Esophagus mucosa (tissue), 1 donor: ENCODE measurements at regions not wholly inside any gene's neighbourhood (a gene's known extent, or its start where the extent isn't known, plus 50 kb on each side); places are given as distances from the start of the nearest gene placed in this dataset.
A peak's percentile ranks its signal among the peaks of the same experiment; 100 is the strongest.

Source experiments
- ATAC-seq: fragments of 200-7000 bp; cut with Tn5 transposase; one replicate; pipeline ENCODE4 v1.9.1; 2020
- donor health status: DM: yes; HTN: yes; CAD: no.

DNA sequence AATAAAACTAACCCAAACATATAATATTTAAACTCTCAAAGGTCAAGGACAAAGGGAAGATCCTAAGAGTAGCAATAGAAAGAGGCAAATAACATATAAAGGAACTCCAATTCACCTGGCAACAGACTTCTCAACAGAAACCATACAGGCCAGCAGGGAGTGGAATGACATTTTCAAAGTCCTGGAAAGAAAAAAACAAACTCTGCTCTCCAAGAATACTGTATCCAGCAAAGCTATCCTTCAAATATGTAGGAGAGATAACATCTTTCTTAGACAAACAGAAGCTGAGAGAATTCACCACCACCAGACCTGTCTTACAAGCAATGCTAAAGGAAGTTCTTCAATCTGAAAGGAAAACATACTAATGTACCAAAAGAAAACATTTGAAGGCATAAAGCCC lies 51.5 kb upstream of the TMEM158 start:
- no peak for ATAC-seq

DNA sequence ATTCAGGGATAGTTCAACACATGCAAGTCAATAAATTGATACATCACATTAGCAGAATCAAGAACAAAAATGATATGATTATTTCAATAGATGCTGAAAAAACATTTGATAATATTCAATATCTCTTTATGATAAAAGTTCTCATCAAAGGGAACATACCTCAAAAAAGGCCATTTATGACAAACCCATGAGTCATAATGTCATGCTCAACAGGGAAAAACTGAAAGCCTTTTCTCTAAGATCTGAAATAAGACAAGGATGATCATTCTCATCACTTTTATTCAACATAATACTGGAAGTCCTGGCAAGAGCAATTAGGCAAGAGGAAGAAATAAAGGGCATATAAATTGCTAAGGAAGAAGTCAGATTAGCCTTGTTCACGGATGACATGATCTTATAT lies 54.1 kb upstream of the TMEM158 start:
- ATAC-seq, result no peak

DNA sequence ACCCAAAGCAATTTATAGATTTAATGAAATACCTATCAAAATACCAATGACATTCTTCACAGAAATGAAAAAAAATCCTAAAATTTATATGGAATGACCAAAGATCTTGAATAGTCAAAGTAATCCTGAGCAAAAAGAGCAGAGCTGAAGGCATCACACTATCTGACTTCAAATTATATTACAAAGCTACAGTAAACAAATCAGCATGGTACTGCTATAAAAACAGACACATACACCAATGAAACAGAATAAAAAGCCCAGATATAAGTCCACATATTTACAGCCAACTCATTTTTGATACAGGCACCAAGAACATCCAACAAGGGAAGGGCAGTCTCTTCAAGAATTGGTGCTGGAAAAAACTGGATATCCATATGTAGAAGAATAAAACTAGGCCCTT lies 54.9 kb upstream of the TMEM158 start:
- no peak for ATAC-seq

GRCh38 chr3:45283471-45283870 lies 57.4 kb upstream of the TMEM158 start:
- no peak for ATAC-seq

GRCh38 chr3:45297331-45297730 lies 71.2 kb upstream of the TMEM158 start:
- no peak for ATAC-seq

GRCh38 chr3:45302470-45302869 lies 76.4 kb upstream of the TMEM158 start:
- ATAC-seq, result no peak

GRCh38 chr3:45306406-45307008 lies 80.4 kb upstream of the TMEM158 start:
- ATAC-seq, result no peak

DNA sequence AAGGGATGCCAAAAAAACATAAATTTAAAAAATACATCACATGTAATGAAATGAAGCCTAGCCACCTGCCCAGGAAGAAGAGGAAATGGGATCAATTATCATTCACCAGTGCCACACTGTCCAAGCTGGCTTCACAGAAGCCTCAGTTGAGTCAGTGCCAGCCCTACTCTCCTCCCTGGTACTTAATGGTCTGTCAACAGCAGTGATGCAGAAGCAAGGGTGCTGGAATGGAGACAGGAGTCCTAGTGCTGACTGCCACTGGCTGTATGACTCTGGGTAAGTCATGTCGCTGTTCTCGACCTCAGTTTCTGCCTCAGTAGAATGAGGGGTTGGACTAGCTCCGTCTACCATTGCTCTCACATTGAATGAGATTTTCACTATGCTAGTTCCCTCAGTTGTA lies 78.5 kb upstream of the LARS2 start:
- ATAC-seq, result no peak

GRCh38 chr3:45311327-45311726 lies 77.0 kb upstream of the LARS2 start:
- no peak for ATAC-seq

GRCh38 chr3:45311953-45312801 lies 76.2 kb upstream of the LARS2 start:
- no peak for ATAC-seq

GRCh38 chr3:45312836-45313493 lies 75.4 kb upstream of the LARS2 start:
- ATAC-seq, result no peak

- ATAC-seq, result peak; percentile 81
Observed at GRCh38 chr3:45313743-45314403, 74.5 kb upstream of the LARS2 start.

DNA sequence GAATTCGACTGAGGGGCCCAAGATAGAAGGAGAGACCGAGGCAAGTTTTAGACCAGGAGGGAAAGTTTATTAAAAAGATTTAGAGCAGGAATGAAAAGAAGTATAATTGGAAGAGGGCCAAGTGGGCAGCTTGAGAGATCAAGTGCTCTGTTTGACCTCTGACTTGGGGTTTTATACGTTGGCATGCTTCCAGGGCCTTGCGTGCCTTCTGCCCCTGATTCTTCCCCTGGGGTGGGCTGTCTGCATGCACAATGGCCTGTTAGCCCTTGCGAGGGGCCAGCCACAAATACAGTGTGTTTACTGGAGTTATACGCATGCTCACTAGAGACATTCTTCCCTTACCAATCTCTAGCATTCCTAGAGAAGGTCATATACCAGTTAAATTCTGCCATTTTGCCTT lies 70.7 kb upstream of the LARS2 start:
- no peak for ATAC-seq

DNA sequence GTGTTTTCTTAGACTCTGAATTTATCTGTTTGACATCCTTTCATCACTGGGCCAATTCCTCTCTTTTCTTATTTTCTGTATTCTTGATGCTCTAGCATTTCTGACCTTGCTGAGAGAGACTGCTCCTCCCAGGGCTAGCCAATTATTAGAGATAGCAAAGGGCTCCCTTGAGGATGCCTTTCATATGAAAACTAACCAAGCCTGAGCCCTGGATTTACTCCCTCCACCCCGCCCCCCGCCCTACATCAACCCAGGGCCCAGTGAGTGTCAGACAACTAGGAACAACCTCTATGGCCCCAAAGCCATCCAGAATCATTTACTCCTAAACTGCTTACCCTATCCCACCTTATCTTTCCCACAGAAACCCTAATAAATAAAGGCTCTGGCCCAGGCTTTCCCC lies 69.7 kb upstream of the LARS2 start:
- no peak for ATAC-seq

- no peak for ATAC-seq
Observed at GRCh38 chr3:45319231-45319995, 69.0 kb upstream of the LARS2 start.

GRCh38 chr3:45319996-45320305 lies 68.4 kb upstream of the LARS2 start:
- ATAC-seq, result no peak

DNA sequence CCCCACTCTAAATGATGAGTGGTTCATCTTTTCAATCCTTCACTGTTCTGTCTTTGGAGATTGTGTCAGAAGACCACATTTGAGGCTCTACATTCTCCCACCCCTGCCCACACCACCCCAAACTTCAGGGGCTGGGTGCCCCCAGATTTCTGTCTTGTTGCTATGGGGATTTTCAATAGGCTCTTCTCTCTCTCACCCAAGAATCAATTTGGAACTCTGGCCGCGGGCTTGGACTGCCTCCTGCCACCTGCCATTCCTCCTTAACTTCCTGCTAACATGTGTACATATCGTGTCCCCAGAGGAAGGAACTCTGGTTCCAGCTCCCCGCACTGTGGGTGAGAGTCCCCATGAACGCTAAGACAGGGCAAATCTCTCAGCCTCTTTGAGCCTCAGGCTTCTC lies 67.4 kb upstream of the LARS2 start:
- no peak for ATAC-seq

GRCh38 chr3:45321607-45322391 lies 66.6 kb upstream of the LARS2 start:
- no peak for ATAC-seq

DNA sequence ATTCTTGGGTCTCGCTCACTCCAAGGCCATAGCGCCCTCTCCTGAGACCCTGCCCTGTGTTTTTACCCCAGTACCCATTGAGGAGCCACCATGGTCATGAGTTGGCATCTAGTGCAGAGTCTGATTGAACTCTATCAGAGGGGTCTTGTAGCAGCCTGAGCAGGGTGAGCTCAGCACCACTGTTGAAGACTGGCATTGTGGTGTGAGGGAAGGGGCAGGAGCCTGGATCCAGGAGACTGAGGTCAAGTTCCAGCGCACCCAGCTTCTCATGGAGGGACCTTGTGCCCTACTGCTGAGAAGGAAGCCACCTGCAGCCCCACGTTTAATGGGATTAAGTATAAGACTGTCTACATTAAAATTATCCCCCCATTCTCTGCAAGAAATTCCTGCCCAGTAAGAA lies 65.8 kb upstream of the LARS2 start:
- ATAC-seq, result no peak

GRCh38 chr3:45325676-45326075 lies 62.7 kb upstream of the LARS2 start:
- ATAC-seq, result no peak

DNA sequence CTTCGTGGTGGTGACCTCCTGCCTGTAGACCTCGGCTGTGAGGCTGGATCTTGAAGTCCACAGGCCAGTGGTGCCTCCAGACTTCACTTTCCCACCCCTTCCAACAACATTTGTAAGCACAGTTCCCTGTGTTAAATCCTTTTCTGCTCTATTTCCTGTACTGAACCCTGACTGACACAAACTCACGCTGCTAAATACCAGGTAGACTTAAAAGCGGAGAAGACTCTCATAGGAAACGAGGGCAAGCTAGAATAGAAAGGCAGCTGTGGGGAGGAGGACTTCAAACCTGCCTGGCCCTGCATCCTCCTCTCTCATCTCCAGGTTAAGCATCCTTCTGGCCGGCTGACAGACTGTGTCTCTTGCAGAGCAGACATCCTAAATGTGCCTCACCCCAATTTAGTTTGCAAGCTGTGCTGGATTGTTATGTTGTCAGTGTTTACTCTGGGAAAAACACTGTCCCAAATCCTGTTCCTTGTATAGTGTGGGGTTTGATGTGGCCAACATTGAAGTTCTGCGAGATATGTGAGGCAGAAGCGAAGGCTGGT lies 58.5 kb upstream of the LARS2 start:
- no peak for ATAC-seq
